Fibroblast of mammary gland (primary cell): ENCODE measurements at regions not wholly inside any gene's neighbourhood (a gene's known extent, or its start where the extent isn't known, plus 50 kb on each side); places are given as distances from the start of the nearest gene placed in this dataset.
"Not testable (repeated sequence)": the region's sequence is repeated elsewhere in the genome, so short reads cannot be mapped to it uniquely, and the experiment has no call there.

Experiments
- DNase-seq: peaks from one replicate; pipeline ENCODE4 v3.0.0-alpha.2; 2010; ENCODE audit warnings: low read depth
- H3K4me3 ChIP-seq: 2 replicates; pipeline ENCODE4 v1.5.1; 2011; ENCODE audit warnings: low read depth, mild to moderate bottlenecking, low read length, moderate library complexity; ENCODE audit not compliant: control insufficient read depth
- CTCF ChIP-seq: conservative IDR thresholded peaks from 2 replicates; pipeline ENCODE4 v1.5.1; 2011; ENCODE audit warnings: low read depth, low read length, inconsistent platforms; ENCODE audit not compliant: control insufficient read depth, insufficient read depth

GRCh38 chr1:166300767-166301166, 134.0 kb upstream of the FAM78B start:
- no peak for TF ChIP-seq CTCF
- H3K4me3 ChIP-seq, result no peak overlapping the region
- no peak for DNase-seq

- no peak for TF ChIP-seq CTCF
- DNase-seq, result no peak
- H3K4me3 ChIP-seq, result no peak overlapping the region
Observed at GRCh38 chr1:166302989-166303758, 136.4 kb upstream of the FAM78B start.

- no peak for DNase-seq
- TF ChIP-seq CTCF, result no peak
- H3K4me3 ChIP-seq, result no peak overlapping the region
Observed at GRCh38 chr1:166304131-166304530, 137.3 kb upstream of the FAM78B start.

- no peak for TF ChIP-seq CTCF
- H3K4me3 ChIP-seq, result no peak overlapping the region
- DNase-seq, result no peak
Observed at GRCh38 chr1:166305371-166305770, 138.6 kb upstream of the FAM78B start.

GRCh38 chr1:166307261-166308188, 140.7 kb upstream of the FAM78B start:
- H3K4me3 ChIP-seq, result no peak overlapping the region
- TF ChIP-seq CTCF, result no peak
- DNase-seq, result no peak

- not testable (repeated sequence) for H3K4me3 ChIP-seq
Observed at GRCh38 chr1:166316306-166316705, 149.5 kb upstream of the FAM78B start.

GRCh38 chr1:166322470-166322869, 155.7 kb upstream of the FAM78B start:
- no peak for TF ChIP-seq CTCF
- no peak for DNase-seq
- no peak overlapping the region for H3K4me3 ChIP-seq

More at GRCh38 chr1:166316306-166316705, 149.5 kb upstream of the FAM78B start:
- DNase-seq, result not testable (repeated sequence)
